ENCODE measurements at regions not wholly inside any gene's neighbourhood (a gene's known extent, or its start where the extent isn't known, plus 50 kb on each side); places are given as distances from the start of the nearest gene placed in this dataset.
A peak's percentile ranks its signal among the peaks of the same experiment; 100 is the strongest.

DNA sequence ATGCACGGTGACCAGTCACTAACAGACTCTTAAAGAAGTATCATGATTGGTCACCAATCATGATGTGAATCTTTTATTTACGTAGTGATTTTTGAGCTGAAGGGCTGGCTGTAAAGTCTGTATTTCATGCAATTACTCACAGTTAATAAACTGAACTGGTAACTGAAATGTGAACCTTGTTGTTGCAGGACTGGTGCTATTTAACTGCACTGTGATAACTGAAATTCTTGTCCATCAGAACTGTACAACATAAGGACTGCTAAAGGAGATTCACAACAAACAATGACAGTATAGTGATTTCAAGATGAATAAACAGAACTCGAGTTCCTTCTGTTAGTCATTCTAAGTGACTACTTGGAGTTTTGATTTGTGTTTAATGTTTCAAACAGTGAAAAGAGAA, 316.6 kb downstream of the TPBG start:
- DNase-seq, result no peak

DNA sequence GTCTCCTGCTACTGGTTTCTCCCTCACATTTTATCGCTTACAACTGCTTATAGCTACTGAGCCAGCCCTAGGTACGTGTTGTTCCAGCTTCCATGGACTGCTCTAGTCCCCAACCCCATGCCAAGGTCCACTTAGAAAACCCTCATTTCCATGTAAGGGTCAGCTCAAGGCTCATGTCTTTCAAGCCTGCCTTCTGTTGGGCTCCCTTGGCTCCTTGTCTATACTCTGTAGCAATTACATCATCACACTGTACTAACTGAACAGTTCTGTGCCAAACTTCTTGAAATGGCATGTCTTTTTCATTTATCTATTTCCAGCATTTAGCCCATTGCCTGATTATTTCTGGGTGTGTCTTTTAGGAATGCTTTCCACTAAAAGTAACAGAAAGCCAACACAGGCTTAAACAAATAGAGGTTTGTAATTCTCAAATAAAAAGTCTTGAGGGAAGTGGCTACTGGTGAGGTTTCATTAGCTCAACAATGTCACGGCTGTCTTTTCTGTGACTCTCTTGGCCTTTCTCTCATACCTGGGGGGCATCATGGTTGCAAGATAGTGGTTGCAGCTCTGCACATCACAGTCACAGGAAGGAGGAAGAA, 317.6 kb downstream of the TPBG start:
- DNase-seq, result no peak

DNA sequence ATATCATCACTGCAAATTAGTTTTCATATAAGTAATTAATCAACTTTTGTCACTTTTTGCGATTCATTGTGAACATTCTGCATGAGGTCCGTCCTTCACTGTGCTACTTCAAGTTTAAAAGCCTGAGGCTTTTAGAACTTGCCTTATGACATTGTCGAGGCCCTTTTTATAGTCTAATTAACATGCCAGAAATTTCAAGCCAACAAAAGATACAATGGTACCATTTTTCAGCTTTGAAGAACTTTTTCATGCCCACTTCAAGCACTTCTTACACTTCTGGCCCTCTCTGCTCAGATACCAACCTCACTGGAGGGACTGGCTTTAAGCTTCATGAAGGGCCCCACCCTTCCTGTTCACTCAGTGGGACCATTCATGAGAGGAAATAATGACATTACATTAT, 323.1 kb downstream of the TPBG start:
- DNase-seq, result no peak

DNA sequence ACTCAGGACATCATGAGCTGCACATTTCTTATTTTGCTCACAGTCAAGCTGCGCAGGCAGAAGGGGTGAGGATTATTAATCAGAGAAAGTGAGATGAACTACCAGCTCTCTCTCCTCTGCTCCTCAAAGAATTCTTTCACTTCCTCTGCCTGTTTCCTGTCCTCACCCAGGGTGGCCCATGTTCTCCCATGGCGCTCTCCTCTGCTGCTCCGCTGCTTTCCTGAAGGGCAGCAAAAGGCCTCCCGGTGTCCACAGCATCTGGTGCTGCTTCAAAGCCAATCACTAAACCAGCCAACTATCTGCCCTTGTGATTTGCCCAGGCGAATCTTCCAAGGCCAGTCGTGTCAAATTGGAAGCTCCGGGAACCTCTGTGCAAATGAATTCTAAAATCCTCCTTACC, 324.2 kb downstream of the TPBG start:
- DNase-seq, result no peak

DNA sequence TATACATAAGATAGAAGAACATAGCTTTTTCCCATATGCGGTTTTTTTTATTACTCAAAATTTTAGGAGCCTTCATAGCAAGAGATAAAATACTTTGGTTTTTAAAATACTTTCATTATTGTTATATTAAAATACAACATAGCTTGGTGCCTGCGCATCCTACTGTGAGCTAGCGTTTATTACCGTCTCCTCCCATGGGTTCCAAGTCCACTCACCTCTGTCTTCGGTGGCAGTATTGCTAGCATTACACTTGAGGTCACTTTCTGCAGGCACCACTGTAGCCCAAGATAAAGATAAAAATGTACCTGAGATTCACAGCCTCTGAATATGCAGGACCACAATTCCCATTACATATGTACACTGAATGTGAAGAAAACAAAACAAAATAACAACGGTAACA, 326.7 kb downstream of the TPBG start:
- DNase-seq, result no peak

DNA sequence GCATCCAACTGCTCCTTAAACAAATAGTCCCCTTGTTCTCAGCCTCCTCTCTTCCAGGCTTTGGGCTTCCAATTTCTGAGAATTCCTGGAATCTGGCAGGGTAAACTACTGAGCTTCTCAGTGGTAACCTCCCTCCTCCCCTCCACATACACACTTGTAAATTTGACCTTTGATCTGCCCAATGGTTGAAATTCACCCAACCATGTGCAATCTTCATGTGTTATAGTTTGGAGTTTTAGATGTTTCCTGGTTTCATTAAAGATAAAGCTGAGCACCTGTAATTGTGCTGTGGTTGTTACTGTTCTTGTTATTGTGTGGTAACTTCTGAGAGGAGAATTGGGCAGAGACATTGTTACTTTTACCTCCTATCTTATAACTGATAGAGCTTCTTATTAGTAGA, 328.4 kb downstream of the TPBG start:
- no peak for DNase-seq

DNA sequence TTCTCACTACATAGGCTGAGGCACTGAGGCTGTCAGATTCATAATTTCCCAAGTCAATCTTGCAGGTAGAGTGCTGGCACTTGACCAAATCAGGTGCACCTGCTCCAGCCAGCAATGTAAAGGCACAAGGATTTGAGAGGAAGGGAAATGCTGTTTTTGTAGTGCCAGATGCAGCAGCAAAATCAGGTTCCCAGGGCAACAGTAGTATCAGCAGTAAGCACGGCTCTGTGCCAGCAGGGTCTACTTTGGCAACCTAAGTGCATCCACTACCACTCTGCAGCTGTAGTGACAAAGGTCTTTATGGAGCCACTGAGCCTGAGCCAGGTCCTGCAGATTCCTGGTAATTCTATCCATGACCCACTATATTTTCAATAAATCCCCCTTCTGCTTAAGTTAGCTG, 329.5 kb downstream of the TPBG start:
- DNase-seq, result no peak

DNA sequence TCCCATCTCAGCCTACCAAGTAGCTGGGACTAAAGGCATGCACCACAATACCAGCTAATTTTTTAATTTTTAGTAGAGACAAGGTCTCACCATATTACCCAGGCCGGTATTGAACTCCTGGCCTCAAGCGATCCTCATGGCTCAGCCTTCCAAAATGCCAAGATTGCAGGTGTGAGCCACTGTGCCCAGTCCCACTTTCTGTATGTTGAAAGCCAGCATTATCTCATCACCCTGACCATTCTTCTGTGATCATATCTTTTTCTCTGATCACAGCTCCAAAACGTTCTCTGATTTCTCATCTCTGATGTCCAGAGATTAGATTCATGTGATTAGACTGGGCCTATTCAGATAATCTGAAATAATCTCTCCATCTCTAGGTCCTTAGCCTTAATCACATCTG, 337.7 kb downstream of the TPBG start:
- DNase-seq, result no peak

DNA sequence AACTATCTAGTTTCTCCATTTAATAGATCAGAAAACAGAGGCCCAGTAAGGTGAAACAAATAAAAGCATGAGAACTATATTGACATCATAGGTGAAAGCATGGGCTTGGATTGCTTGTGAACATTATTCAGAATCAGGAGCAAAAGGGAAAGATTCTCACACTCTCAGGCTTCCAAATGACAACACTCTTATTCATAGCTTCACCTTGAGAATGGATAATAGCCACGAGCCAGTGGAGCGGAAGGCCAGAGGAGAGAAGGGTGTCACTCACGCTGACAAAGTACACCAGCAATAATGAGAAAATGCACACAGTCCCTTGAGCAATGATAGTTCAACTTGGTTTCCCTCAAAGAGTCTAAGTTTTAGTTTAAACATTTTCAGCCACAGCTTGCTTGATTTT, 339.0 kb downstream of the TPBG start:
- no peak for DNase-seq

DNA sequence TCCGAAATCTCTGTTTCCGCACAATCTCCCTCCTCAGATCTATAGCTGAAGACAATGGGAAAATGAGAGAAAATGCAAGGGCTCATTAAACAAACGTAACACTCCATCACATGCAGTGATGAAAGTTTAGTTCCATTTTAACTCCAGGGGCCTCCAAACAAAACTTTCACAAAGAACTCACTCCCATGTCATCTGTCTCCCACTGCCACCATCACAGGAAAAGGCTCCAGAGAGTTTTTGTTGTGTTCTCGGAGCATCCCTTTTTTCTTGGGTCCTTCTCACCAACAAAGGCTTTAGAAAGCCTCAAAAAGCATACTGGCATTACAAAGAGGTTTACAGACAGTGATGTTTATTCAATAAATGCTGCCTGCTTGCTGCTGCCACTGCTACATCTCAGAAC, 339.6 kb downstream of the TPBG start:
- DNase-seq, result no peak

DNA sequence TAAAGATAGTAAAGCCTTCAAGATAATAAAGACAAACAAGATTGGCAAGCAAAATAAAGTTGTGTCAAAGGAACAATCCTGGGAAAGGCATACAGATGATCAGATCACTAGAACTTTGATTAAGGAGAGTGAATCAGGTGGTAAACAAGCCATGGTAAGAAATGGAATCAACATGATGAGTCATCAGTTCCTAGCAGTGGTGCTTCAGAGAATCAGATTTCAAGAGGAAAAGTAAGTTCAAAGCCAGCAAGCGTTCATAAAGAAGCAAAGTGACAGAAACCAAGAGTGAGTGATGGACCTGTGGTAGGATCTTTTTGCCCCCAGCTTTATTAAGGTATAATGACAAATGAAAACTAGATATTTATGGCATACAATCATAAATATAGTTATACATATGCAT, 340.4 kb downstream of the TPBG start:
- DNase-seq, result no peak

DNA sequence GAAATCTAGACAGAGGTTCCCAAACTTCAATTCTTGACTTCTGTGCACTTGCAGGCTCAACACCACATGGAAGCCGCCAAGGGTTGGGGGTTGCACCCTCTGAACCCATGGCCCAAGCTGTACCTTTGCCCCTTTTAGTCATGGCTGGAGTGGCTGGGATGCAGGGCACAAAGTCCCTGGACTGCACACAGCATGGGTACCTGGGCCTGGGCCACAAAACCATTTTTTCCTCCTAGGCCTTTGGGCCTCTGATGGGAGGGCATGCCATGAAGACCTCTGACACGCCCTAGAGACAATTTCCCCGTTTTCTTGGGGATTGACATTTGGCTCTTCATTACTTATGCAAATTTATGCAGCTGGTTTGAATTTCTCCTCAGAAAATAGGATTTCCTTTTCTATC, 342.0 kb downstream of the TPBG start:
- DNase-seq, result no peak

DNA sequence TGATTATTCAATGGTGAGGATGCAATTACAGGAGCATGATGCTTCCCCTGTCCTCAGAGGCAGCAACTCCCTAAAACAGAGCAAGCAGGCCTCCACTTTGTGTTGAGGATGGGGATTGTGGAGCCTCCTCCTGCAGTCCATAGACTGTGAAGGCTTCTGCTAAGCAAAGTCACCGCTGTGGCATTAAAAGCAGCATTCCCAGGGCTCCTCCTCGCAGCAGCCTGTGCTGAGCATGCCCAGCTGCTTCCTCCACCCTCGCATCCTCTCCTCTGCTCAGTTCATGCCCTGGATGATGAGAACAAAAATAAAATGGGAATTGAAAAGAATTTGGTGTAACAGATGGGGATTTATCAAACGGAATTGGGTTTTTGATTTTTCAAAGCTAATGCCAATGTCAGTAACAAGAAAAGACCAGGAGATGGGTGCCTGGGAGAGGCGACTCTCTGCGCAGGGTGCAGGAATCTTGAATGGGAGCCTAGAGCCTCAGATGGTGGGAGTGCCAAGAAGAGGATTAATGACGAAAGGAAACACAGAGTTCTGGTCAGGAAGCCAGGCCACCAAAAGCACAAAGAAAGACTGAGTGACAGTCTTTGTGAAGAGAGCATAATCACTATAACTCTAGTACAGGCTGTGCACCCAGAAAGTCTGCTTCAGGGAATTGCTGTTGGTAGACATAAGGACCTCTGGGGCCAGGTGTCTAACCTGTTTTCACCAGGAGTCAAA, 347.6 kb downstream of the TPBG start:
- peak; percentile 60 for DNase-seq

DNA sequence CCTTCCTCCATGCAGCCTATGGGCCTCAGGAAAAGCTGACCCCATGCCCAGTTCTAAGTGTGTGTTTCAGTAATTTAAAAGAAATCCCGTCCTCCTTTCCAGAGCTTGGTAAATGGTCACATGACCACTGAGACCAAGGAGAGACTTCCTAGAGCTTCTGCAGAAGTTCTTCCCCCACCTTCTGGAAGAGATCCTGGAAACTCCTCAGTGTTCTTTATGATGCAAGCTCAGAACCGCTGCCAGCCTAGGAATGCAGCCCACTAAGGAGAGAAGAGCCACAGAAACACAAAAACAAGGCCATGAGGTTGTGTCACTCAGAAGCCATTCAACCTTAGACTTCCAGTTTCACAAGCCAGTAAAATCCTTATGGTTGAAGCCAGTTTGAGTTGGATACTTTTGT, 348.4 kb downstream of the TPBG start:
- peak; percentile 61 for DNase-seq

DNA sequence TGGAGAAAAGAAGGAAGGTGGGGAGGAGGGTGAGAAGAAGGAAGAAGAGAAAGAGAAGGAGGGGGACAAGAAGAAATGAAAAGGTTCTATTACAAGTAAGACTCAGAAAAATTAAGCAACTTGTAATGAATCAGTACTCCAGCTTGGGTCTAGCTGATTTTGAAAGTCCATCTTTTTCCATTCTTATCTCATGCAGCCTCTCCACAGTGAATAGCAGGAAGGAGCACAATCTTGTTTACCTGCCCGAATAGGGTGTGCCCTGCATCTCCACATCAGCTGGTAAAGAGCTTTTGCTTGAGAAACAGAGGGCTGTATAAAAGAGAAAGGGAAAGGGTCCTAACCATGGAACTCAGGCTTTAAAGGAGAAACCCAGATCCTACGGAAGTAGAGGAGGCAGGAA, 348.8 kb downstream of the TPBG start:
- DNase-seq, result no peak

DNA sequence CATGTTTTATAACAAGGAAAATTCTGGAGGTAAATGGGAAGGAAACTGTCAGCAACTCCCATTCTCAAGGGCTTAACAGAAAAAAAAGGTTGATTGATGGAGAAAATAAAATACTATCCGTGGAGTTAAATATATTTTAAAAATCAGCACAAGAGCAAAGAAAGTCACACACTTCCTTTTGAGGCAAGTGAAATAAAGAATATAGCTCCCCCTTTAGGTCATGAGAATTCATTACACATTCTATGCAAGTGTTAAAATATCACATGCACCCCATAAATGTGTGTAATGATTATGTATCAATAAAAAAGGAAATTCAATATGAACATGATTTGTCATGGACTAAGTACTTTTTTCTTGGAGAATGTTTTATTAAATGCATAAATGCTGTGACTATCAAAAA, 349.2 kb downstream of the TPBG start:
- no peak for DNase-seq

DNA sequence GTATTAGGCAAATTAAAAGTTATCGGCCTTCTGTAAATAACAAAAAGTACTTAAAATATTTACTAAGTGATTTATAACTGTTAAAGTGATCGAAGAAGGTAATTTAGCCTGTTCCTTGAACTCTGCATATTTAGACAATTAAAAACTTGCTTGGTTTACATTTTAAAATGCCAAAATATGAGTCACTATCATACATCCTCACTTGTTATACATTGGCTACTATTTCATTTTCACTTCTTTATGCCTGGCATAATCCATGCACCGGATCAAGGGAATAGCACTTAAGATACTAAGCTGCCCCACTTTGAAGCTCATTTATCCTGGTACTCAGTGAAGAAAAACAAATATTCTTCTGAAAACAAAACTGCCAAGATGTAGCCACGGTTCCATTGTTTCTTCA, 344.6 kb downstream of the UBE3D start:
- DNase-seq, result no peak

DNA sequence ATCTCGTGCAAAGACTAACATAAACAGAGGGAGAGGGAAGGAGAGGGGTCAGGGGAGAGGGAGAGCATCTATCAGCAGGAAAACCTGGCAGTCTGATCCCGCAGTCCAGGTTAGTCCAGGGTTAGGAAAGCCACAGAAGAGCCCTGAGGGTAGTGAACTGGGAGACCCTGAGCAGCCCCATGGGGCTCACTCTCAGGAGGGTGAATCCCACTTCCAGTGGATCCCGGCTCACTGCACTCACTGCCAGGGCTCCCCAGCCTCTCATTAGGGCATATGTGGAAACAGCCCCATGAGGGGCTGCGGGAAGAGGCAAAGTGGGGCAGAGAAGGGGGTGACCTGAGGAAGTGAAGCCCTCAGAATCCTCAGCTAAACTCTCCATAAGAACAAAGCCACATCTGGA, 329.9 kb downstream of the UBE3D start:
- no peak for DNase-seq

DNA sequence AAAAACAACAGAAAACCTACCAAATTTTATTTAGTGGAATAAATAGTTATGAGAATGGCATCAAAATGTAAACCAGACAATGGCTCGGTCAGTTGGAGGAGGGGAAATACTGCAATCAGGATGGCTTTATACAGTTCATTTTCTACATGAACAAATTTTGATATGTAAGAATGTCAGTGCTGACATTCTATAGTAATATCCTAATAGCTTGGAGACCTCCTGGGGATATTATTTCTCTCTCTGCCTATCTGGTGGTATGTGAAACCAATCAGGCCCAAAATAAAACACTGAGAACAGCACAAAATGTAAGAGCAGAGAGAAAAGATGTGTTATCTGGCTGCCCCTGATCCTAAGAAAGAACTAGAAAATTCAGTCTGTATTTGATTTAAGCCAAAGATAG, 327.7 kb downstream of the UBE3D start:
- no peak for DNase-seq

DNA sequence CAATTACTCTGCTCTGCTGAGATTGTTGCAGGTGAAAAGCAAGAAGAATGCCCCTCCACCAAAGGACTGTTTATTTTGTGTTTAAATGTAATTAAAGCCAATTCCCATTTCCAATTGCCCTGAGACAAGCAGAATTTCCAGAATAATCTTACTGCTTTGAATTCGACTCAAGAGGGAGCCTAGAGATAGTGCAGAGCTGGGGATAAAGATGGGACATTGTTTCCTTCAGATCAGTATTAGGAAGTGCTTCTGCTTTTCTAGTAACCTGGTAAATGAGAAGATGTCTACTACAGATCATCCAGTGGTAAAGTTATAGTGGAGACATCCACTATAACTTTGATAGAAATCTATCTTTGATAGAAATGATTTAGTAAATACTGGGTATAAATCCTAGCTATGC, 326.9 kb downstream of the UBE3D start:
- no peak for DNase-seq

DNA sequence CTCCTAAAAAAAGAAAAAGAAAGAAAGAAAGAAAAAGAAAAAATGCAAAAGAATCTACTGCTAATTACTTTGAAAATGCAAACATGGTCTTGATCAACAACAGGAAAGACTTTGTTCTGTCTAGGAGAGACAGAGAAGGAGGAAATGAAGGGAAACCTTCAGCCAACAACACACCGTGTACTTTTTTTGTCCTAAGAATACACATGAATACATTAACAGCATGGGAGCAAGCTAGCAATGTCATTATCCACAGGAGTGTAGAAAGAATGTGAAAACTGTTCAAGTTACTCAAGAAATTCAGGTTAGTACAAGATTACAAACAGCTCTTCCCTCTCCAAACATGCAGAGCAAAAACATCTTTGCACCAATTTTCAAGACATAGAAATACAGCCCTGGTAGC, 326.3 kb downstream of the UBE3D start:
- no peak for DNase-seq

DNA sequence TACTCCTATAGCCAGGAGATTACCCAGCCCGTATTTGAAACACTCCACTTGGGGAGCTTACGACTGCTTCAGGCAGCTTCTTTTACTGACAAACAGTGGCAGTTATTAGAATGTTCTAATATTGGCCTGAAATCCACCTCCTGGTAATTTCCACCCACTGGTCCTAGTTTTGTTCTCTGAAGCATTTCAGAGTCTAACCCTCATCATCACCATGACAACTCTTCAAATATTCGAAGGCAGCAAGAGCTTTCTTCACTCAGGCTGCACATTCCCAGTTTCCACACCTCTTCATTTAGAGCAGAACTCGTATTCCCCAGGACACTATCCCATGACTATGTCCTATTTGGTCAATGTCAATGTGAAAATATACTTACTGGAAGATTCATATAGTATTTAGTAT, 325.6 kb downstream of the UBE3D start:
- no peak for DNase-seq

DNA sequence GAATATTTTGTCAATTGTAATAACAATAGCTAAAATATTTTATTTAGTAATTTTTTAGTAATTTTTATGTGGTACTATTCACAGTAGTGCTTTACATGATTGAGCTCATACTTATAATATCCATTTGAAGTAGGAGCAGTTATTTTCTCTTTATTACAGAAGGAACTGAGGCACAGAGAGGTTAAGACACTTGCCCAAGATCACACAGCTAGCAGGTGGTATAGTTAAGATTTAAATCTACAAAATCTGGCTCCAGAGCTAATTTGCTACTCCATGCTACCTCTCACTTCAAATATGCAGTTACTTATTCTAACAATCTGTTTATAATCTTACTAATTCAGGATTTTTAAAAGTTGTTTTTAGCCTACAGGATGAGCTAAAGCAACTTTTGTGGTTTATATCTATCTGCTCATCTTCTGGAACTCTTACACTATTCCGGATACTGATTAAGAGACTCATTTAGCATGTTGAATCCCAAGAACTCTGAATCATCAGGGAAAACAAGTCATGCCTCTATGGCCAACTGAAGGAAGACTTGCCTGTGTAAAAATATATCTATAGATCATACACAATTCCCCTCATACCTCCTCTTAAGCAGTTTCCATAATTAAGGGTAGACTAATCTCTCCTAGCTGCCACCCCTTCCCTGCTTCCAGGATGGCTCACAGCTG, 324.2 kb downstream of the UBE3D start:
- no peak for DNase-seq

DNA sequence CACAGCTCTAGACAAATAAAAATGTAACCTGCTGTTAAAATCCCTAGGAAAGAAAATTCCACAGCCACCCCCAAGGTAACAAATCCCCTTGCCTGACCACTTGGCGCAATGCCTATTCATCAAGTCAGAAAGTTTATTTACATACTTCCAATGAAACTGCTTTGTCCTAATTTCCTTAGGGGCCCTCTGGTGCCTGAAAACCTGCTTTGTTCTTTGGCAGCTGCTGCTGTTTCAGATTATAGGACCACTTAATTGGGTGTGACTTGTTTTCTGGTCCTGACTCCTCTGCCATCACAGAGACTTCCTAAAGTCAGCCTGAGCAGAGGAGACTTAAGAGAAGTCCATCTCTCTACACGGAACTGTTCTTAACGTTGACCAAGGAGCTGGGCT, 323.6 kb downstream of the UBE3D start:
- no peak for DNase-seq
